WTC11 (cell line): ENCODE measurements at regions not wholly inside any gene's neighbourhood (a gene's known extent, or its start where the extent isn't known, plus 50 kb on each side); places are given as distances from the start of the nearest gene placed in this dataset.
A peak's percentile ranks its signal among the peaks of the same experiment; 100 is the strongest.

ENCODE experiments used
- JUN ChIP-seq: sonication (generic); formaldehyde crosslinking; IDR thresholded peaks from 2 replicates; pipeline ENCODE4 v1.8.0; 2023; ENCODE audit warnings: mild to moderate bottlenecking, missing genetic modification reagents
- TF ChIP-seq, protein P1 (sequence below): fragments of 200-600 bp; IDR thresholded peaks from 2 replicates; pipeline ENCODE4 v1.8.0; 2022; ENCODE audit warnings: antibody characterized with exemption
- TF ChIP-seq, protein P2 (sequence below): sonication (generic); formaldehyde crosslinking; IDR thresholded peaks from 2 replicates; pipeline ENCODE4 v1.8.1; 2023; ENCODE audit warnings: mild to moderate bottlenecking, missing genetic modification reagents, moderate library complexity

DNA sequence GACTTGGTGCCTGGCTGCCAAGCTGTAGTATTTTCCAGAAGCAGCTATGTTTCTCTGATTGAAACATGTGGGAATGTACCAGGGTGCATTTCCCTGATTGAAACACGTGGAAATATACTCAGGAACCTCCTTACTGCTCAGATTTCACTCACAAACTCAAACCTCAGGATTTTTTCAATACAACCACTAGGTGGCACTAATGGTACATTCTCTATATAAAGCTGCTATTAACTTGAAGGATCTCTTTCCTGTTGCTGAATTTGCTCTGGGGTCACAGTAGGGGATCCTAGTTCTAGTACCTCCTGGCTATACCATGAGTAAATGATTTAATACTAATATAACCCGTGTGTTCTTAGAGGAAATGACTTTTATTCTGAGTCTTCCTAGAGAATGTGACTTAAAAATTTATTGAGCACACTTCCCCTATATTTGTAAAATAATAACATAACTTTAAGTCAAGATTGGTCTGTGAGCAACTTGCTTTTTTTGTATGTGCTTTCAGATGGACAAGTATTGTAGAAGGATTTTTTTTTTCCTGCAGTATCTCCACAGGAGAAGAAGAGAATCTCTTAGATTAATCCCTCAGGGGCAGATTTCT is 173.8 kb upstream of the MIS18BP1 start:
- TF ChIP-seq, protein P1, sequence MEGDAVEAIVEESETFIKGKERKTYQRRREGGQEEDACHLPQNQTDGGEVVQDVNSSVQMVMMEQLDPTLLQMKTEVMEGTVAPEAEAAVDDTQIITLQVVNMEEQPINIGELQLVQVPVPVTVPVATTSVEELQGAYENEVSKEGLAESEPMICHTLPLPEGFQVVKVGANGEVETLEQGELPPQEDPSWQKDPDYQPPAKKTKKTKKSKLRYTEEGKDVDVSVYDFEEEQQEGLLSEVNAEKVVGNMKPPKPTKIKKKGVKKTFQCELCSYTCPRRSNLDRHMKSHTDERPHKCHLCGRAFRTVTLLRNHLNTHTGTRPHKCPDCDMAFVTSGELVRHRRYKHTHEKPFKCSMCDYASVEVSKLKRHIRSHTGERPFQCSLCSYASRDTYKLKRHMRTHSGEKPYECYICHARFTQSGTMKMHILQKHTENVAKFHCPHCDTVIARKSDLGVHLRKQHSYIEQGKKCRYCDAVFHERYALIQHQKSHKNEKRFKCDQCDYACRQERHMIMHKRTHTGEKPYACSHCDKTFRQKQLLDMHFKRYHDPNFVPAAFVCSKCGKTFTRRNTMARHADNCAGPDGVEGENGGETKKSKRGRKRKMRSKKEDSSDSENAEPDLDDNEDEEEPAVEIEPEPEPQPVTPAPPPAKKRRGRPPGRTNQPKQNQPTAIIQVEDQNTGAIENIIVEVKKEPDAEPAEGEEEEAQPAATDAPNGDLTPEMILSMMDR, result peak; percentile 49
- no peak for TF ChIP-seq JUN
- TF ChIP-seq, protein P2, sequence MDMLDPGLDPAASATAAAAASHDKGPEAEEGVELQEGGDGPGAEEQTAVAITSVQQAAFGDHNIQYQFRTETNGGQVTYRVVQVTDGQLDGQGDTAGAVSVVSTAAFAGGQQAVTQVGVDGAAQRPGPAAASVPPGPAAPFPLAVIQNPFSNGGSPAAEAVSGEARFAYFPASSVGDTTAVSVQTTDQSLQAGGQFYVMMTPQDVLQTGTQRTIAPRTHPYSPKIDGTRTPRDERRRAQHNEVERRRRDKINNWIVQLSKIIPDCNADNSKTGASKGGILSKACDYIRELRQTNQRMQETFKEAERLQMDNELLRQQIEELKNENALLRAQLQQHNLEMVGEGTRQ (CRISPR knock-in tag), result no peak
